Kidney epithelial cell (primary cell): ENCODE measurements at regions not wholly inside any gene's neighbourhood (a gene's known extent, or its start where the extent isn't known, plus 50 kb on each side); places are given as distances from the start of the nearest gene placed in this dataset.

ENCODE experiments used
- DNase-seq: peaks from one replicate; pipeline ENCODE4 v3.0.0-alpha.2; 2010; ENCODE audit warnings: low read depth
- H3K27me3 ChIP-seq: 2 replicates; pipeline ENCODE4 v1.6.0; 2011; ENCODE audit warnings: low read length; ENCODE audit not compliant: control insufficient read depth, insufficient read depth
- H3K36me3 ChIP-seq: 2 replicates; pipeline ENCODE4 v1.5.1; 2011; ENCODE audit warnings: low read length; ENCODE audit not compliant: control insufficient read depth, insufficient read depth
- H3K4me3 ChIP-seq: 2 replicates; pipeline ENCODE4 v1.5.1; 2011; ENCODE audit warnings: low read depth, mild to moderate bottlenecking, control low read depth, low read length
- TF ChIP-seq, protein P1 (sequence below): IDR thresholded peaks from 2 replicates; pipeline ENCODE4 v1.5.1; 2011; ENCODE audit warnings: mild to moderate bottlenecking, moderate library complexity, low read length, control low read depth, inconsistent platforms; ENCODE audit not compliant: insufficient read depth, poor library complexity, severe bottlenecking

DNA sequence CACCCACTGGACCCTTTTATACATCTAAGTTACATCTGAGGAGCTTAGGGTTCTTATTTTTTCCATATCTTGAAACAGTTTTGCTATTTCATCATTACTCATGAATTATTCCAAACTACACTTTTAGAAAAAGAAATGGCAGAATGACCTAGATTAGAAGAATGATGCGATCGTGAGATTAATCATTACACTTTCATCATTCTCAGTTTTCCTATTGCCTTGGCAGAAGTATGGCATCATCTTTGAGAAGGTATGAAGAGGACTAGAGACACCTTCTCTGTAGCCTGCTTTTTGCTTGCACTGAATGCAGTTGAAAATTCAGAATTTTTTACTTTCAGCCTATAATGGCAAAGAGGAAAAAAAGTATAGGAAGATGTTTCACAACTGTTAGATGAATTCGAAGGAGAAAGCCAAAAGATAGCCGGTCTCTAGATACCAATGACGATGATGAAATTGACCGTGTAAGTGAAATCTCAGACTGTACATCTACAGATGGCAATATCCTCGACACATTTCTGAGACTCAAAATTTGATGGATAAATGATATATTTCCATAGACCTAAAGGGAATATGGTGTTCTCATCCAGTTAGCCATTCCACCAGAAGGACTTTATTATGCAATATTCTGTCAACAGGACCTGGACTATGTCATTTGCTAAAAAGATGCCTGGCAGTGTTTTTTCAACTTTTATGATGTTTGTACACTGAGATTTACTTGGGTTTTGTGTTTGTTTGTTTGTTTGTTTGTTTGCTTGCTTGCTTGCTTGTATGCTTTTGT lies 191.8 kb downstream of the TOMM20 start:
- Histone ChIP-seq H3K36me3 (no peaks in the 10 kb centered on the region), H3K4me3 (no peak overlapping the region), H3K27me3 (no peaks in the 10 kb centered on the region)
- TF ChIP-seq, protein P1, sequence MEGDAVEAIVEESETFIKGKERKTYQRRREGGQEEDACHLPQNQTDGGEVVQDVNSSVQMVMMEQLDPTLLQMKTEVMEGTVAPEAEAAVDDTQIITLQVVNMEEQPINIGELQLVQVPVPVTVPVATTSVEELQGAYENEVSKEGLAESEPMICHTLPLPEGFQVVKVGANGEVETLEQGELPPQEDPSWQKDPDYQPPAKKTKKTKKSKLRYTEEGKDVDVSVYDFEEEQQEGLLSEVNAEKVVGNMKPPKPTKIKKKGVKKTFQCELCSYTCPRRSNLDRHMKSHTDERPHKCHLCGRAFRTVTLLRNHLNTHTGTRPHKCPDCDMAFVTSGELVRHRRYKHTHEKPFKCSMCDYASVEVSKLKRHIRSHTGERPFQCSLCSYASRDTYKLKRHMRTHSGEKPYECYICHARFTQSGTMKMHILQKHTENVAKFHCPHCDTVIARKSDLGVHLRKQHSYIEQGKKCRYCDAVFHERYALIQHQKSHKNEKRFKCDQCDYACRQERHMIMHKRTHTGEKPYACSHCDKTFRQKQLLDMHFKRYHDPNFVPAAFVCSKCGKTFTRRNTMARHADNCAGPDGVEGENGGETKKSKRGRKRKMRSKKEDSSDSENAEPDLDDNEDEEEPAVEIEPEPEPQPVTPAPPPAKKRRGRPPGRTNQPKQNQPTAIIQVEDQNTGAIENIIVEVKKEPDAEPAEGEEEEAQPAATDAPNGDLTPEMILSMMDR, result no peak
- DNase-seq, result no peak

DNA sequence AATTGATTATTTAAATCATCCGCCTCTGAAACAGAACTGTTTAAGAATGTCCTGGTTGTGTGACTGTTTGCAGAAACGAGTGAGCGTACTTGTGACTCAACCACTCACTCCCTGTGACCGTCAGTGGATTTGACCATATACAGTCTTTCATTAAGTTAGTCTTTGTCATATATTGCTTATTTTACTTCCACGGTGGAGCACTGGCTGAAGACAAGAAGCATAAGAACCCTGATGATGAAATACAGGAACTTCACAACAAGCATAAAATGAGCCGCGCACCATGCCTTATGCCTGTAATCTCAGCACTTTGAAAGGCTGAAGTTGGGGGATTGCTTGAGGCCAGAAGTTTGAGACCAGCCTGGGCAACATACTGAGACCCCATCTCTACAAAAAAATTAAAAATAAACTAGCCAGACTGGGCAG lies 194.0 kb downstream of the TOMM20 start:
- Histone ChIP-seq H3K4me3 (no peak overlapping the region), H3K27me3 (no peaks in the 10 kb centered on the region), H3K36me3 (no peaks in the 10 kb centered on the region)
- TF ChIP-seq, protein P1, result no peak
- DNase-seq, result peak; percentile 63

DNA sequence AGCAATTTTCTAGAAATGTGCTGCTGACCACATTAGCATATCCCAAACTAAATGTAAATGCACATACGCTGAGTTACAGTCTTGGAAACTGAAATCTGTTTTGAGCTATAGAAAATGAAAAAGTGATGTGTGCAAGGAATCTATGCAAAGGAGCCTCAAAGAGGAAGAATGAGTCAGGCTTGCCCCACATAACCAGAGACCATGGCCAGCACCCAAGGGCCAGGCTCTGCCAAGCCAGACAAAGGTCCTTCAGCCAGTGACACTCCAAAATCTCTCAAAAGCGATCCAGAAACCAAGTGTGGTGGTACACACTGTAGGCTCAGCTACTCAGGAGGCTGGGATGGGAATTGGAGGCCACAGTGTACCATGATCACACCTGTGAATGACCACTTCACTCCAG lies 195.2 kb downstream of the TOMM20 start:
- no peaks in the 10 kb centered on the region for H3K27me3 ChIP-seq
- no peaks in the 10 kb centered on the region for H3K36me3 ChIP-seq
- H3K4me3 ChIP-seq, result no peak overlapping the region
- TF ChIP-seq, protein P1, result no peak
- no peak for DNase-seq

DNA sequence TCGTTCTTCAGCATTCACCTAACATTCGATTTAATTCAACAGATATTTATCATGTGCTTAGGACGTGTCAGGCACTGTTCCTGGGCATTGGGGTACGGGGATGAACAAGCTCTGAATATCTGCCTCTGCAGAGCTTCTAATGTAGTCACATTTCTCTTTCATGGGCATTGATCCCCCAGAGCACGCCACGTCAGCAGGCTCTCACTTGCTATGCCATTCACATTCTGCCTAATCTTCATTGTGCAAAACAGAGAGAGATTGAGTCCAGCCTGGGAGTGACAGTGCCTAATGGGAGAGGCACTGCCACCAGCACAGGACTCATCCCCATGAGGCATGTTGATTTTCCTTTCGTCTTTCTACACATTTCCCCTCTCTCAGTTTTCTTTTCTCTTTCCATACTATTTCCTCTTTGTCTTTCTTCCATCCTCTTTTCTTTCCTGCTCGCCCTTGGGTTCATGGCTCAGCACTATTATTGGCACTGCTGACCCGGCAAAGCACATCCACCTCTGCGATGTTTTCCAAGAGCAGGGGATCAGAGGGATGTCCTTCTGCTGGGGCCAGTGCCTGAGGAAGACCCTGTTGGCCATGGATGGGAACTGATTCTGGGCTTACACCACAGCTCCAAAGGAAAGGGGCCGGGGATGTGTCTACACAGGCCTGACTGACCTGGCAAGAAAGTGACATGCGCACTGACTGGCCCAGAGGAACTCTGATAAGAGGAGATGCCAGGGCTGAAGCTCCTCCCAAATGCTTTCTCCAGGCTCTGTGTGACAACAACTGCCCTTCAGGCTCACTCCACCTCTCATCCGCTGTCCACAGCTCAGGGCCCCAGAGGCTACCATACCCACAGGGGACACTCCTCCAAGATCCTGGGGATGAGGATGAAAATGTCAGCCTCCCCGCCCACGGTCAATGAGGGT lies 195.9 kb downstream of the TOMM20 start:
- TF ChIP-seq, protein P1, result no peak
- no peak overlapping the region for H3K4me3 ChIP-seq
- H3K36me3 ChIP-seq, result no peaks in the 10 kb centered on the region
- DNase-seq, result no peak
- H3K27me3 ChIP-seq, result no peaks in the 10 kb centered on the region

DNA sequence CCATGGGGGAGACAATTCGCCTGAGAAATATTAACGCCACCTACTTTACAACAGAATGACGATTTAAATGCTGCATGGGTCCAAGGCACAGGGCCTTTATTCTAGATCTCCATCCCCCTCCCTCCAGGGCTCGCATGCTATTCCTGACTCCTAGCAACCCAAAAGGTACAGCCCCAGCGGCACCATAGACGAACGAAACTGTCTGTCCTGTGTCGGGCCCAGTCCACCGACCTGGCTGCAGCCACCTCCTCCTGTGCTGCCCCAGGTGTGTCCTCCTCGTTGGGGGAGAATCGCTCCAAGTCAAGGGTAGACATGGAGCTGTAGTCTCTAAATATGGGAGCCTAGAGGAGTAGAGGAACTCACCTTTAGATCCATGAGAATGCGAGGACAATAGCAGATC lies 196.5 kb downstream of the TOMM20 start:
- Histone ChIP-seq H3K4me3 (no peak overlapping the region), H3K36me3 (no peaks in the 10 kb centered on the region), H3K27me3 (no peaks in the 10 kb centered on the region)
- DNase-seq, result no peak
- TF ChIP-seq, protein P1, result no peak
